ENCODE measurements at regions not wholly inside any gene's neighbourhood (a gene's known extent, or its start where the extent isn't known, plus 50 kb on each side); places are given as distances from the start of the nearest gene placed in this dataset.

GRCh38 chr2:83941886-83942285, 517.2 kb downstream of the SUCLG1 start:
- no peak overlapping the region for H3K4me3 Mint-ChIP-seq
- H3K4me1 Mint-ChIP-seq (ENCODE audit: low read depth) = no peaks in the 10 kb centered on the region
- ChIA-PET POLR2A (no interaction called here), CTCF (no interaction called here)
- H3K27me3 Mint-ChIP-seq = no peaks in the 10 kb centered on the region
- H3K9me3 Mint-ChIP-seq = no peaks in the 10 kb centered on the region
- Histone ChIP-seq H3K27me3 (ENCODE audit: control insufficient read depth in 1 of 2, insufficient read depth in 2 of 2, low read length in 2 of 2) (no peaks in the 10 kb centered on the region), H3K27ac (ENCODE audit: low read depth in 1 of 2, low read length in 2 of 2) (no peak overlapping the region), H3K4me1 (ENCODE audit: insufficient read depth, low read length) (no peaks in the 10 kb centered on the region), H3K36me3 (ENCODE audit: insufficient read depth, low read length) (no peaks in the 10 kb centered on the region), H3K4me3 (ENCODE audit: low read length) (no peak overlapping the region), H3K9me3 (ENCODE audit: control insufficient read depth in 1 of 2, insufficient read depth in 1 of 2, low read length in 2 of 2) (no peaks in the 10 kb centered on the region)
- intact Hi-C loops (cut with DNase I, micrococcal nuclease) = no loop called here
- H3K36me3 Mint-ChIP-seq (ENCODE audit: low read depth) = no peaks in the 10 kb centered on the region
- DNase-seq = no peak
- ATAC-seq (ENCODE audit: poor library complexity) = no peak
- H3K27ac Mint-ChIP-seq = no peak overlapping the region
- no peak for TF ChIP-seq CTCF (IDR thresholded peaks at IDR 0.05)

- H3K4me1 ChIP-seq (ENCODE audit: insufficient read depth, low read length) = no peaks in the 10 kb centered on the region
- POLR2A ChIA-PET = no interaction called here
- TF ChIP-seq CTCF (IDR thresholded peaks at IDR 0.05) = no peak
Observed at GRCh38 chr2:83933749-83934148, 525.3 kb downstream of the SUCLG1 start.

GRCh38 chr2:83923531-83923930, 535.5 kb downstream of the SUCLG1 start:
- DNase-seq = no peak
- H3K27me3 ChIP-seq (ENCODE audit: control insufficient read depth in 1 of 2, insufficient read depth in 2 of 2, low read length in 2 of 2) = no peaks in the 10 kb centered on the region
- CTCF ChIA-PET = no interaction called here
- POLR2A ChIA-PET = no interaction called here
- H3K27ac Mint-ChIP-seq = no peak overlapping the region
- intact Hi-C loops (cut with DNase I, micrococcal nuclease) = no loop called here
- H3K36me3 Mint-ChIP-seq (ENCODE audit: low read depth) = no peaks in the 10 kb centered on the region
- no peaks in the 10 kb centered on the region for H3K27me3 Mint-ChIP-seq
- no peak overlapping the region for H3K27ac ChIP-seq (ENCODE audit: low read depth in 1 of 2, low read length in 2 of 2)
- no peaks in the 10 kb centered on the region for H3K4me1 ChIP-seq (ENCODE audit: insufficient read depth, low read length)
- H3K4me3 Mint-ChIP-seq = no peak overlapping the region
- H3K9me3 ChIP-seq (ENCODE audit: control insufficient read depth in 1 of 2, insufficient read depth in 1 of 2, low read length in 2 of 2) = no peaks in the 10 kb centered on the region
- H3K9me3 Mint-ChIP-seq = peaks cover 2% of the 10 kb centered on the region
- H3K4me1 Mint-ChIP-seq (ENCODE audit: low read depth) = no peaks in the 10 kb centered on the region
- no peak overlapping the region for H3K4me3 ChIP-seq (ENCODE audit: low read length)
- no peaks in the 10 kb centered on the region for H3K36me3 ChIP-seq (ENCODE audit: insufficient read depth, low read length)
- TF ChIP-seq CTCF (IDR thresholded peaks at IDR 0.05) = no peak
- no peak for ATAC-seq (ENCODE audit: poor library complexity)

More at GRCh38 chr2:83933749-83934148, 525.3 kb downstream of the SUCLG1 start:
- intact Hi-C loops (cut with DNase I, micrococcal nuclease) = no loop called here
- Histone ChIP-seq H3K36me3 (ENCODE audit: insufficient read depth, low read length) (no peaks in the 10 kb centered on the region), H3K4me3 (ENCODE audit: low read length) (no peak overlapping the region), H3K9me3 (ENCODE audit: control insufficient read depth in 1 of 2, insufficient read depth in 1 of 2, low read length in 2 of 2) (no peaks in the 10 kb centered on the region), H3K27me3 (ENCODE audit: control insufficient read depth in 1 of 2, insufficient read depth in 2 of 2, low read length in 2 of 2) (no peaks in the 10 kb centered on the region), H3K27ac (ENCODE audit: low read depth in 1 of 2, low read length in 2 of 2) (no peak overlapping the region)
- Mint-ChIP-seq H3K27ac (no peak overlapping the region), H3K27me3 (no peaks in the 10 kb centered on the region), H3K9me3 (no peaks in the 10 kb centered on the region), H3K4me1 (ENCODE audit: low read depth) (no peaks in the 10 kb centered on the region), H3K36me3 (ENCODE audit: low read depth) (no peaks in the 10 kb centered on the region), H3K4me3 (no peak overlapping the region)
- CTCF ChIA-PET = no interaction called here
- no peak for DNase-seq
- no peak for ATAC-seq (ENCODE audit: poor library complexity)
